T-helper 1 cell treated with Interleukin-12 subunit alpha and Interleukin-12 subunit beta and Interleukin-4 antibody, amounts not matched to agents 30 ng/mL and 1 ng/mL, for 36 hours (primary cell): ENCODE measurements at regions not wholly inside any gene's neighbourhood (a gene's known extent, or its start where the extent isn't known, plus 50 kb on each side); places are given as distances from the start of the nearest gene placed in this dataset.

Source experiments
- intact Hi-C: fragments of 100-400 bp; cut with micrococcal nuclease; formaldehyde crosslinking; loops from one replicate; pipeline ENCODE4 v1.15.1; 2024

GRCh38 chr16:22436823-22437652 is 62.6 kb upstream of the CDR2 start:
- intact Hi-C loops, result loop anchor here (10.0 kb wide), 2 partner anchors 242 to 482 kb away; partner anchors contain the start of gene UQCRC2

GRCh38 chr16:22436326-22436822 is 62.0 kb upstream of the CDR2 start:
- intact Hi-C loops, result loop anchor here (10.0 kb wide), 2 partner anchors 242 to 482 kb away; partner anchors contain the start of gene UQCRC2

DNA sequence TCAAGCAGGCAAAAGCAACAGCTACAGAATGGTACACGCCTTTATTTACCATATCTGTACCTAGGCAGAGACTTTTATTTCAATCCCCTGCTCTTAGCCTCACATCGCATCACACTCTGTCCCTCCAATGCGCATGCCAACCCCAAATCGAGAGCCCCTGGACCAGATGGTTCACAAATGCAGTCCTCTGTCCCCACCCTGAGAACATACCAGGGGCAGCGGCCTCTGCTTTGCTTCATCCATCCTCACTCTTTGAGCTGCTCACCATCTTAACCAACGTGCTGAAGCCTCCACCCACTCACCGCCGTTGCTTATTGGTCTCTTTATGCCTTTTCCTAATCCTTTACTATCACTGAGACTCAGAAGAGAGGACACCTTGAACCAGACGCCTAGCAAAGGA is 56.9 kb upstream of the CDR2 start:
- intact Hi-C loops, result loop anchor here (10.0 kb wide), 2 partner anchors 237 to 477 kb away; partner anchors contain the start of gene UQCRC2

GRCh38 chr16:22428654-22429053 is 54.2 kb upstream of the CDR2 start:
- intact Hi-C loops, result loop anchor here (5.0 kb wide), 1 partner anchor 106 kb away; no protein-coding TSS in a partner anchor

GRCh38 chr16:22427556-22427955 is 53.1 kb upstream of the CDR2 start:
- intact Hi-C loops, result loop anchor here (5.0 kb wide), 1 partner anchor 105 kb away; no protein-coding TSS in a partner anchor

DNA sequence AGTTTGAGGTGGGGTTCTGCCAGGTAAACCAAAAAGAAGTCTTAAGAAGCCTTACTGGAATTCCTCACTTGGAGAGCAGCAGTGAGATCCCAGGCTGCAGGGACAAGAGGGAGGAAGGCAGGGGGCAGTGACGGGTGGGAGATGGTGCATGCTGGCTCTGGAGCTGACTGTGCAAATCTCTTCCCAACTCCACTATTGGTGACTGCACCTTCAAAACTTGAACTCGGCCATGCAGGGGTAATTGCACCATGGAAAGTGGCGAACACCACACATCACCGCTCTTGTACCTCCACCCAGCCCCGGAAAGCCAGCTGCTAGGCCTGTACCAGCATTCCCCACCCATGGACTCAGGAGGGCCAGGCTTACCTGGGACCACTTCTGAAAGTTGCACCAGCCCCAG is 51.4 kb upstream of the CDR2 start:
- intact Hi-C loops, result loop anchor here (5.0 kb wide), 1 partner anchor 104 kb away; no protein-coding TSS in a partner anchor

GRCh38 chr16:22425036-22425801 is 50.8 kb upstream of the CDR2 start:
- intact Hi-C loops, result loop anchor here (5.0 kb wide), 1 partner anchor 103 kb away; no protein-coding TSS in a partner anchor

- intact Hi-C loops, result no loop called here
Observed at GRCh38 chr16:22424161-22424937, 49.9 kb upstream of the CDR2 start.
